Suppressor macrophage (primary cell): ENCODE measurements at regions not wholly inside any gene's neighbourhood (a gene's known extent, or its start where the extent isn't known, plus 50 kb on each side); places are given as distances from the start of the nearest gene placed in this dataset.
A peak's percentile ranks its signal among the peaks of the same experiment; 100 is the strongest.

Source experiments
- DNase-seq, 4 experiments: peaks; one replicate each; pipeline ENCODE4 v3.0.0-alpha.2; 2020 to 2022

GRCh38 chr11:33646629-33647028, 54.0 kb downstream of the C11orf91 start:
- no peak for DNase-seq

- DNase-seq = no peak
These were observed 54.5 kb downstream of the C11orf91 start for GRCh38 chr11:33646168-33646567.

GRCh38 chr11:33645686-33646085, 54.9 kb downstream of the C11orf91 start:
- DNase-seq = no peak

- no peak for DNase-seq
These were observed 57.3 kb downstream of the C11orf91 start for GRCh38 chr11:33643167-33643824.

- DNase-seq = no peak
These were observed 58.0 kb downstream of the C11orf91 start for GRCh38 chr11:33642461-33643166.

- no peak for DNase-seq
These were observed 59.8 kb downstream of the C11orf91 start for GRCh38 chr11:33640730-33641371.

- no peak for DNase-seq
These were observed 62.0 kb downstream of the C11orf91 start for GRCh38 chr11:33638608-33639007.

- peak; percentile 64 to 84 (median 79) for DNase-seq
These were observed 64.5 kb downstream of the C11orf91 start for GRCh38 chr11:33636104-33636503.

GRCh38 chr11:33635161-33635560, 65.5 kb downstream of the C11orf91 start:
- peak in 2 of 4 experiments; percentile 6 to 14 for DNase-seq

- peak in 2 of 4 experiments; percentile 29 to 34 for DNase-seq
These were observed 66.3 kb downstream of the C11orf91 start for GRCh38 chr11:33634291-33634834.

GRCh38 chr11:33633251-33634003, 67.2 kb downstream of the C11orf91 start:
- no peak for DNase-seq

- DNase-seq = no peak
These were observed 68.9 kb downstream of the C11orf91 start for GRCh38 chr11:33631749-33632091.

GRCh38 chr11:33630936-33631748, 69.5 kb downstream of the C11orf91 start:
- DNase-seq = peak; percentile 12 to 34 (median 24)

- peak in 2 of 4 experiments; percentile 15 to 16 for DNase-seq
These were observed 76.5 kb downstream of the C11orf91 start for GRCh38 chr11:33624083-33624482.

GRCh38 chr11:33622806-33623205, 77.8 kb downstream of the C11orf91 start:
- no peak for DNase-seq

GRCh38 chr11:33622186-33622585, 78.4 kb downstream of the C11orf91 start:
- DNase-seq = no peak

GRCh38 chr11:33620423-33621171, 80.0 kb downstream of the C11orf91 start:
- no peak for DNase-seq

- DNase-seq = no peak
These were observed 81.7 kb downstream of the C11orf91 start for GRCh38 chr11:33618956-33619355.

GRCh38 chr11:33618351-33618710, 82.3 kb downstream of the C11orf91 start:
- DNase-seq = no peak

GRCh38 chr11:33617672-33618350, 82.8 kb downstream of the C11orf91 start:
- DNase-seq = no peak

- no peak for DNase-seq
These were observed 84.1 kb downstream of the C11orf91 start for GRCh38 chr11:33616552-33616951.
